ENCODE measurements at regions not wholly inside any gene's neighbourhood (a gene's known extent, or its start where the extent isn't known, plus 50 kb on each side); places are given as distances from the start of the nearest gene placed in this dataset.
"Not testable (repeated sequence)": the region's sequence is repeated elsewhere in the genome, so short reads cannot be mapped to it uniquely, and the experiment has no call there.

- peak; percentile 90 for DNase-seq (ENCODE audit: low read depth)
Measured at GRCh38 chr21:36207577-36208320, 51.1 kb downstream of the DOP1B start.

GRCh38 chr21:36208326-36209013 lies 51.8 kb downstream of the DOP1B start:
- DNase-seq (ENCODE audit: low read depth), result no peak

- DNase-seq (ENCODE audit: low read depth), result peak; percentile 82
Measured at GRCh38 chr21:36209626-36210171, 53.1 kb downstream of the DOP1B start.

GRCh38 chr21:36210779-36211659 lies 54.4 kb downstream of the DOP1B start:
- DNase-seq (ENCODE audit: low read depth), result peak; percentile 25

- DNase-seq (ENCODE audit: low read depth), result peak; percentile 93
Measured at GRCh38 chr21:36211660-36212512, 55.3 kb downstream of the DOP1B start.

GRCh38 chr21:36212513-36212780 lies 55.8 kb downstream of the DOP1B start:
- peak; percentile 56 for DNase-seq (ENCODE audit: low read depth)

- no peak for DNase-seq (ENCODE audit: low read depth)
Measured at GRCh38 chr21:36214561-36214960, 57.9 kb downstream of the DOP1B start.

GRCh38 chr21:36217743-36218142 lies 61.1 kb downstream of the DOP1B start:
- DNase-seq (ENCODE audit: low read depth), result no peak

GRCh38 chr21:36218691-36219090 lies 62.1 kb downstream of the DOP1B start:
- no peak for DNase-seq (ENCODE audit: low read depth)

- no peak for DNase-seq (ENCODE audit: low read depth)
Measured at GRCh38 chr21:36223451-36223850, 66.8 kb downstream of the DOP1B start.

GRCh38 chr21:36229181-36229580 lies 72.6 kb downstream of the DOP1B start:
- no peak for DNase-seq (ENCODE audit: low read depth)

- DNase-seq (ENCODE audit: low read depth), result not testable (repeated sequence)
Measured at GRCh38 chr21:36231444-36231843, 74.8 kb downstream of the DOP1B start.

- no peak for DNase-seq (ENCODE audit: low read depth)
Measured at GRCh38 chr21:36232641-36233040, 76.0 kb downstream of the DOP1B start.

- DNase-seq (ENCODE audit: low read depth), result no peak
Measured at GRCh38 chr21:36235058-36235582, 78.5 kb downstream of the DOP1B start.

- no peak for DNase-seq (ENCODE audit: low read depth)
Measured at GRCh38 chr21:36236052-36236730, 79.6 kb downstream of the DOP1B start.

- DNase-seq (ENCODE audit: low read depth), result no peak
Measured at GRCh38 chr21:36237441-36237840, 80.8 kb downstream of the DOP1B start.

GRCh38 chr21:36239585-36239984 lies 80.4 kb upstream of the MORC3 start:
- DNase-seq (ENCODE audit: low read depth), result no peak

- no peak for DNase-seq (ENCODE audit: low read depth)
Measured at GRCh38 chr21:36241717-36242116, 78.3 kb upstream of the MORC3 start.

- DNase-seq (ENCODE audit: low read depth), result no peak
Measured at GRCh38 chr21:36245115-36245514, 74.9 kb upstream of the MORC3 start.

- DNase-seq (ENCODE audit: low read depth), result no peak
Measured at GRCh38 chr21:36245649-36246048, 74.3 kb upstream of the MORC3 start.

Measured in ELR (cell line).